A673 (cell line): ENCODE measurements at regions not wholly inside any gene's neighbourhood (a gene's known extent, or its start where the extent isn't known, plus 50 kb on each side); places are given as distances from the start of the nearest gene placed in this dataset.
"Not testable (repeated sequence)": the region's sequence is repeated elsewhere in the genome, so short reads cannot be mapped to it uniquely, and the experiment has no call there.

Source experiments
- BruUV-seq: library from RNA; stranded (reverse); fragments of 400-500 nt; replicated peaks from 2 replicates; lab custom pipeline; 2021; lab: Mats Ljungman, UMichigan
- CTCF ChIA-PET: fragments of 300-600 bp; sonication (Branson Sonifier 250); formaldehyde crosslinking; loops from one replicate; lab custom pipeline; 2022; ENCODE audit warnings: antibody characterized with exemption; lab: Charles Lee
- POLR2A ChIA-PET: fragments of 300-600 bp; sonication (Branson Sonifier 250); formaldehyde crosslinking; loops from one replicate; lab custom pipeline; 2022; ENCODE audit warnings: antibody characterized with exemption; ENCODE audit not compliant: low non-redundant PET; lab: Charles Lee
- DNase-seq: peaks from one replicate; pipeline ENCODE4 v3.0.0-alpha.2; 2015; ENCODE audit warnings: low spot score
- H3K27ac ChIP-seq: fragments of 200-600 bp; sonication (generic); 2 replicates; pipeline ENCODE4 v1.5.1; 2016; ENCODE audit warnings: mixed run types, low read depth, mild to moderate bottlenecking, mixed read lengths, antibody characterized with exemption, low read length; ENCODE audit not compliant: poor library complexity, severe bottlenecking
- H3K27me3 ChIP-seq: fragments of 200-600 bp; sonication (generic); replicated peaks from 2 replicates; pipeline ENCODE4 v1.6.1; 2017; ENCODE audit warnings: mixed run types, low read depth, mild to moderate bottlenecking, mixed read lengths, antibody characterized with exemption, low read length; ENCODE audit not compliant: insufficient read depth, poor library complexity
- H3K36me3 ChIP-seq: fragments of 200-600 bp; sonication (generic); 2 replicates; pipeline ENCODE4 v1.6.1; 2016; ENCODE audit warnings: mixed run types, mild to moderate bottlenecking, mixed read lengths, antibody characterized with exemption, low read length; ENCODE audit not compliant: insufficient read depth, poor library complexity, severe bottlenecking
- H3K4me1 ChIP-seq: fragments of 200-600 bp; sonication (generic); 2 replicates; pipeline ENCODE4 v1.6.1; 2017; ENCODE audit warnings: mixed run types, mild to moderate bottlenecking, mixed read lengths, antibody characterized with exemption, low read length; ENCODE audit not compliant: insufficient read depth, poor library complexity, severe bottlenecking
- H3K4me3 ChIP-seq: fragments of 200-600 bp; sonication (generic); 2 replicates; pipeline ENCODE4 v1.5.1; 2016; ENCODE audit warnings: low read depth, mixed run types, mild to moderate bottlenecking, mixed read lengths, low read length; ENCODE audit not compliant: poor library complexity, severe bottlenecking
- H3K9me3 ChIP-seq: fragments of 200-600 bp; sonication (generic); 2 replicates; pipeline ENCODE4 v1.6.1; 2016; ENCODE audit warnings: mixed run types, low read depth, mild to moderate bottlenecking, mixed read lengths, antibody characterized with exemption, low read length; ENCODE audit not compliant: poor library complexity, severe bottlenecking
- CTCF ChIP-seq: fragments of 300-800, 200-600 bp; sonication (generic); conservative IDR thresholded peaks from 2 replicates; pipeline ENCODE4 v1.5.1; 2017; ENCODE audit warnings: low read depth, mild to moderate bottlenecking, antibody characterized with exemption, low read length, moderate library complexity, mixed read lengths
- EZH2 ChIP-seq: fragments of 200-600 bp; sonication (generic); IDR thresholded peaks from 2 replicates; pipeline ENCODE4 v1.6.1; 2017; ENCODE audit warnings: borderline replicate concordance, low read depth, mild to moderate bottlenecking, mixed read lengths, antibody characterized with exemption, low read length; ENCODE audit not compliant: poor library complexity, severe bottlenecking
- intact Hi-C: fragments of 100-400 bp; cut with micrococcal nuclease; formaldehyde crosslinking; loops from one replicate; pipeline ENCODE4 v1.10.0; 2022; ENCODE audit not compliant: unreplicated experiment

- Histone ChIP-seq H3K36me3 (peaks cover 13% of the 10 kb centered on the region), H3K4me1 (peaks cover 30% of the 10 kb centered on the region), H3K27me3 (no peaks in the 10 kb centered on the region), H3K27ac (no peak overlapping the region), H3K9me3 (no peaks in the 10 kb centered on the region), H3K4me3 (no peak overlapping the region)
- POLR2A ChIA-PET, result no interaction called here
- BruUV-seq, result no TSS peak
- peak; percentile 51 for DNase-seq
- TF ChIP-seq EZH2 (no peak), CTCF (no peak)
- CTCF ChIA-PET, result no interaction called here
- intact Hi-C loops, result loop anchor here (5.0 to 10.0 kb wide), 4 partner anchors 104 to 484 kb away; partner anchors contain the start of gene SEPTIN7
Measured at GRCh38 chr7:35908331-35909216, 107.7 kb downstream of the SEPTIN7 start.

DNA sequence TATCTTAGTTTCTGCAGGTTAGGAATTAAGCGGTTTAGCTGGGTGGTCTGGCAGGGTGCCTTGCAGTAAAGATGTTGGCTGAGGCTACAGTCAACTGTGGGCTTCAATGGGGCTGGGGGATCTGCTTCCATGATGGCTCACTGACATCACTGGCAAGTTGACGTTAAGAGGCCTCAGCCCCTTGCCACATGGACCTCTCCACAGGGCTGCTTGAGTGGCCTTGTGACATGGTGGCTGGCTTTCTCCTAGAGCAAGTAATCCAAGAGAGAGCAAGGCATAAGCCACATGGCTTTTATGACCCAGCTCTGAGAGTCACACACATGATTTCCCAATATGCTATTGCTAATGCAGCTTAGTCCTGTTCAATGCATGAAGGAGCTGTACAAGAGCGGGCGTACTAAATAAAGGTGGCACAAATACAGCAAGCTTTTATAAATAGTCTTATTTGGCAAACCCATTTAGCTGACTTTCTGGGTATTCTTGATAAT lies 109.1 kb downstream of the SEPTIN7 start:
- BruUV-seq, result no TSS peak
- Histone ChIP-seq H3K4me3 (no peak overlapping the region), H3K27ac (no peak overlapping the region), H3K4me1 (peaks cover 27% of the 10 kb centered on the region), H3K27me3 (no peaks in the 10 kb centered on the region), H3K36me3 (no peaks in the 10 kb centered on the region), H3K9me3 (no peaks in the 10 kb centered on the region)
- CTCF ChIA-PET, result no interaction called here
- no peak for DNase-seq
- TF ChIP-seq CTCF (no peak), EZH2 (no peak)
- intact Hi-C loops, result loop anchor here (5.0 to 10.0 kb wide), 4 partner anchors 105 to 485 kb away; partner anchors contain the start of gene SEPTIN7
- POLR2A ChIA-PET, result no interaction called here

GRCh38 chr7:35910621-35911020 lies 109.8 kb downstream of the SEPTIN7 start:
- intact Hi-C loops, POLR2A ChIA-PET, H3K36me3 ChIP-seq, H3K27ac ChIP-seq, H3K27me3 ChIP-seq, H3K4me3 ChIP-seq, CTCF ChIA-PET, BruUV-seq, DNase-seq, H3K9me3 ChIP-seq: not testable (repeated sequence)
- peaks cover 26% of the 10 kb centered on the region for H3K4me1 ChIP-seq

DNA sequence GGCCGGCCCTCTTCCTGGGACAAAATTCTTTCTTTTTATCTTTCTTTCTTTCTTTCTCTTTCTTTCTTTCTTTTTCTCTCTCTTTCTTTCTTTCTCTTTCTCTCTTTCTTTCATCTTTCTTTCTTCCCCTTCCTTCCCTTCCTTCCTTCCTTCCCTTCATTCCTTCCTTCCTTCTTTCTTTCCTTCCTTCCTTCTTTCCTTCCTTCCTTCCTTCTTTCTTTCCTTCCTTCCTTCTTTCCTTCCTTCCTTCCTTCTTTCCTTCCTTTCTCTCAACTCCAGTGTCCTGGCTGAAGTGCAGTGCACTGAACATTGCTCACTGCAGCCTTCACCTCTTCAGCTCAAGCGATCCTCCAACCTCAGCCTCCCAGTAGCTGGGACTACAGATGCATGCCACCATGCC lies 112.5 kb downstream of the SEPTIN7 start:
- H3K4me3 ChIP-seq, H3K9me3 ChIP-seq, BruUV-seq, POLR2A ChIA-PET, CTCF ChIA-PET, H3K27me3 ChIP-seq, H3K27ac ChIP-seq, intact Hi-C loops, H3K36me3 ChIP-seq, DNase-seq: not testable (repeated sequence)
- peaks cover 12% of the 10 kb centered on the region for H3K4me1 ChIP-seq

DNA sequence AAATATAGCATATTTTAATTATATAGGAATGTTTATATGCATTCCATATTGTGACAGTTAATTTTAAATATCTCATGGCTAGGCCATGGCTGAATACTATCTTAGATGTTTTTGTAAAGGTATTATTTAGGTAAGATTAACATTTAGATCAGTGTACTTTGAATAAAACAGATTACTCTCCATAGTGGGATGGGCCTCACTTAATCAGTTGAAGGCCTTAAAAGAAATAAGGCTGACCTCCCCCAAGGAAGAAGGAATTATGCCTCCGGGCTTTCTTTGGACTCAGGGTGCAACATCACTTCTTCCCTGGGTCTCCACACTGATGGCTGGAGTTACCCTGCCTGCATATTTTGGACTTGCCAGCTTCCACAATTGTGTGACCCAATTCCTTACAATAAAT lies 113.4 kb downstream of the SEPTIN7 start:
- CTCF ChIA-PET, intact Hi-C loops, DNase-seq, H3K4me1 ChIP-seq, H3K36me3 ChIP-seq, POLR2A ChIA-PET, H3K9me3 ChIP-seq, BruUV-seq, H3K27me3 ChIP-seq, H3K27ac ChIP-seq, H3K4me3 ChIP-seq: not testable (repeated sequence)
